A549 (cell line): ENCODE measurements at regions not wholly inside any gene's neighbourhood (a gene's known extent, or its start where the extent isn't known, plus 50 kb on each side); places are given as distances from the start of the nearest gene placed in this dataset.

ENCODE experiments used
- ATAC-seq, 2 experiments: fragments of 200-7000 bp in 1 of 2; fragments of >200 bp in 1 of 2; cut with Nextera tagmentation in 1 of 2; cut with Tn5 transposase in 1 of 2; 3 replicates each; pipeline versions ENCODE4 v1.8.0 to v1.9.1; 2018 to 2020; ENCODE audit warnings: mild to moderate bottlenecking in 1 of 2, moderate library complexity in 1 of 2
- CTCF ChIA-PET: fragments of 300-600 bp; sonication (Branson Sonifier 250); formaldehyde crosslinking; extraction: SDS; loops from one replicate; lab custom pipeline; 2021; ENCODE audit warnings: antibody characterized with exemption, inconsistent platforms; lab: Yijun Ruan, JAX
- POLR2A ChIA-PET: fragments of 350-600 bp; formaldehyde crosslinking; extraction: SDS; loops from one replicate; lab custom pipeline; 2021; ENCODE audit warnings: antibody characterized with exemption, inconsistent platforms; lab: Yijun Ruan, JAX
- DNase-seq, 2 experiments: peaks; one replicate each; pipeline versions ENCODE4 v3.0.0 to v3.0.0-alpha.2; 2011 to 2016; ENCODE audit warnings: low read depth in 1 of 2, low spot score in 1 of 2
- FAIRE-seq: peaks from 2 replicates; lab custom pipeline; 2011; peaks lifted over from hg19 to GRCh38; lab: Jason Lieb, UNC
- H3K27ac ChIP-seq, 2 experiments: fragments of >200 bp; sonication (Bioruptor Twin); formaldehyde crosslinking; 3 replicates each; pipeline ENCODE4 v1.5.1; 2016 to 2017
- H3K4me1 ChIP-seq: fragments of >200 bp; sonication (Bioruptor Twin); formaldehyde crosslinking; 3 replicates; pipeline ENCODE4 v1.6.1; 2016
- H3K4me2 ChIP-seq: fragments of >200 bp; sonication (Bioruptor Twin); formaldehyde crosslinking; 3 replicates; pipeline ENCODE4 v1.6.1; 2016
- H3K4me3 ChIP-seq: fragments of >200 bp; sonication (Bioruptor Twin); formaldehyde crosslinking; 3 replicates; pipeline ENCODE4 v1.5.1; 2016
- H3K9me3 ChIP-seq: fragments of >200 bp; sonication (Bioruptor Twin); formaldehyde crosslinking; 3 replicates; pipeline ENCODE4 v1.6.1; 2016
- CBX2 ChIP-seq: fragments of 200-600 bp; sonication (generic); IDR thresholded peaks from 2 replicates; pipeline ENCODE4 v1.6.1; 2016; ENCODE audit warnings: low read depth, mild to moderate bottlenecking, borderline replicate concordance
- CEBPB ChIP-seq, 2 experiments: fragments of >200 bp in 1 of 2; sonication (Bioruptor Twin) in 1 of 2; formaldehyde crosslinking in 1 of 2; IDR thresholded peaks; 2 replicates each; pipeline ENCODE4 v1.6.1; 2012 to 2016
- CHD2 ChIP-seq: fragments of 150-350 bp; IDR thresholded peaks from 2 replicates; pipeline ENCODE4 v1.6.1; 2014; ENCODE audit warnings: low read length; ENCODE audit not compliant: partially characterized antibody
- CHD4 ChIP-seq: fragments of 200-600 bp; sonication (generic); IDR thresholded peaks from 2 replicates; pipeline ENCODE4 v1.6.1; 2016; ENCODE audit warnings: antibody characterized with exemption, mild to moderate bottlenecking, borderline replicate concordance
- ESRRA ChIP-seq: fragments of 150-350 bp; IDR thresholded peaks from 2 replicates; pipeline ENCODE4 v1.6.1; 2014; ENCODE audit warnings: mild to moderate bottlenecking, low read length, borderline replicate concordance
- FOSB ChIP-seq: fragments of 250-450 bp; sonication (Bioruptor Pico); IDR thresholded peaks from 2 replicates; pipeline ENCODE4 v1.5.0; 2020; ENCODE audit warnings: mild to moderate bottlenecking, moderate library complexity
- FOSL2 ChIP-seq, 2 experiments: fragments of 450-650 bp in 1 of 2; fragments of >200 bp in 1 of 2; sonication (Bioruptor Twin) in 1 of 2; formaldehyde crosslinking; IDR thresholded peaks; 2 replicates each; pipeline versions ENCODE4 v1.5.0 to v1.6.1; 2016 to 2020; ENCODE audit warnings: mild to moderate bottlenecking in 1 of 2, moderate library complexity in 1 of 2
- HES2 ChIP-seq: fragments of >200 bp; sonication (Bioruptor Twin); formaldehyde crosslinking; IDR thresholded peaks from 2 replicates; pipeline ENCODE4 v1.6.1; 2016
- HOXB5 ChIP-seq: fragments of 250-450 bp; sonication (Bioruptor Pico); IDR thresholded peaks from 2 replicates; pipeline ENCODE4 v1.5.0; 2020; ENCODE audit warnings: mild to moderate bottlenecking, moderate library complexity
- JUNB ChIP-seq: fragments of >200 bp; sonication (Bioruptor Twin); formaldehyde crosslinking; IDR thresholded peaks from 2 replicates; pipeline ENCODE4 v1.6.1; 2016
- KDM5A ChIP-seq: fragments of 200-600 bp; sonication (generic); IDR thresholded peaks from 2 replicates; pipeline ENCODE4 v1.6.1; 2016; ENCODE audit warnings: antibody characterized with exemption, mild to moderate bottlenecking
- MAFK ChIP-seq: fragments of 450-650 bp; IDR thresholded peaks from 2 replicates; pipeline ENCODE4 v1.6.1; 2014; ENCODE audit not compliant: partially characterized antibody
- NPAS2 ChIP-seq: fragments of 250-450 bp; sonication (Bioruptor Pico); IDR thresholded peaks from 2 replicates; pipeline ENCODE4 v1.8.0; 2022; ENCODE audit warnings: mild to moderate bottlenecking, moderate library complexity, borderline replicate concordance
- PBX3 ChIP-seq: IDR thresholded peaks from 2 replicates; pipeline ENCODE4 v1.6.1; 2012
- RAD21 ChIP-seq, 2 experiments: fragments of >200 bp in 1 of 2; sonication (Bioruptor Twin) in 1 of 2; formaldehyde crosslinking in 1 of 2; IDR thresholded peaks in 1 of 2; conservative IDR thresholded peaks in 1 of 2; 2 replicates in 1 of 2; 3 replicates in 1 of 2; pipeline ENCODE4 v1.6.1; 2012 to 2018; ENCODE audit warnings: inconsistent platforms in 1 of 2
- RARB ChIP-seq: fragments of 250-450 bp; sonication (Bioruptor Pico); IDR thresholded peaks from 2 replicates; pipeline ENCODE4 v1.8.0; 2021; ENCODE audit warnings: mild to moderate bottlenecking, moderate library complexity
- RNF2 ChIP-seq: fragments of 200-600 bp; sonication (generic); IDR thresholded peaks from 2 replicates; pipeline ENCODE4 v1.6.1; 2016; ENCODE audit warnings: low read depth, mild to moderate bottlenecking, antibody characterized with exemption, moderate library complexity, borderline replicate concordance
- SMC3 ChIP-seq: fragments of >200 bp; sonication (Bioruptor Twin); formaldehyde crosslinking; IDR thresholded peaks from 3 replicates; pipeline ENCODE4 v1.6.1; 2018; ENCODE audit warnings: inconsistent platforms
- SREBF2 ChIP-seq: fragments of 450-650 bp; IDR thresholded peaks from 2 replicates; pipeline ENCODE4 v1.6.1; 2014; ENCODE audit warnings: mild to moderate bottlenecking, moderate library complexity
- TFCP2L1 ChIP-seq: fragments of 250-450 bp; sonication (Bioruptor Pico); IDR thresholded peaks from 2 replicates; pipeline ENCODE4 v1.5.0; 2021; ENCODE audit warnings: mild to moderate bottlenecking
- TP53 ChIP-seq: fragments of 250-450 bp; sonication (Bioruptor Pico); IDR thresholded peaks from 2 replicates; pipeline ENCODE4 v1.5.0; 2021; ENCODE audit warnings: mild to moderate bottlenecking, moderate library complexity
- ZFP36 ChIP-seq: fragments of 450-650 bp; IDR thresholded peaks from 2 replicates; pipeline ENCODE4 v1.6.1; 2014; ENCODE audit warnings: borderline replicate concordance; ENCODE audit not compliant: partially characterized antibody
- ZSCAN20 ChIP-seq: fragments of 250-450 bp; sonication (Bioruptor Pico); IDR thresholded peaks from 2 replicates; pipeline ENCODE4 v1.8.0; 2022; ENCODE audit warnings: mild to moderate bottlenecking, moderate library complexity
- WGBS: methylation state at CpG from one replicate; pipeline ENCODE4 v1.1.6; 2017; ENCODE audit errors: missing lambda C conversion rate; 5-methylcytosine and 5-hydroxymethylcytosine counted together
- TF ChIP-seq, protein P1 (sequence below): fragments of 200-600 bp; sonication (generic); IDR thresholded peaks from 2 replicates; pipeline ENCODE4 v1.6.1; 2016; ENCODE audit warnings: antibody characterized with exemption, mild to moderate bottlenecking, moderate library complexity
- TF ChIP-seq, protein P2 (sequence below): fragments of >200 bp; sonication (Bioruptor Twin); formaldehyde crosslinking; IDR thresholded peaks from 3 replicates; pipeline ENCODE4 v1.5.1; 2016
- TF ChIP-seq, protein P3 (sequence below): fragments of 450-650 bp; IDR thresholded peaks from 2 replicates; pipeline ENCODE4 v1.6.1; 2014; ENCODE audit warnings: antibody characterized with exemption
- TF ChIP-seq, protein P4 (sequence below): fragments of >200 bp; sonication (Bioruptor Twin); formaldehyde crosslinking; IDR thresholded peaks from 3 replicates; pipeline ENCODE4 v1.6.1; 2016

GRCh38 chr18:44130376-44130942, 550.2 kb upstream of the SETBP1 start (continued):
- TF ChIP-seq SMC3 (peak; percentile 48; the same call in 2 of the 3 replicates), CHD4 (no peak), CHD2 (no peak)

DNA sequence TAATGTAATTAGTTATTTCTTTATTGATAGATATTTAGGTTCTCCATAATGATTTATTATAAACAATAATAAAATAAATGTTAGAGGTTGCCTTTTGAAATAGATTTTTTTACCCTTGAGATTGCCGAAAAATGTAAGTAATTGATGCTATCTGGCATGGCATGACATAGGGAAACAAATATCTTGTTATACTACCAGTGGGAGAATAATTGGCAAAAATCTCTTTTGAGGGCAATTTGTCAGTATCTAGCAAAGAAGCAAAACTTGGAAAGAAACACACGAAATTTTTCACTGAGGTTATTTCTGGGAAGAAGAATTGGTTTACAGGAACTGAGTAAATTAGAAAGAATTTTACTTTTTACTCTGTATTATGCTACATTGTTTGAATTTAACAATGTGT, 547.2 kb upstream of the SETBP1 start:
- no peak for ATAC-seq

DNA sequence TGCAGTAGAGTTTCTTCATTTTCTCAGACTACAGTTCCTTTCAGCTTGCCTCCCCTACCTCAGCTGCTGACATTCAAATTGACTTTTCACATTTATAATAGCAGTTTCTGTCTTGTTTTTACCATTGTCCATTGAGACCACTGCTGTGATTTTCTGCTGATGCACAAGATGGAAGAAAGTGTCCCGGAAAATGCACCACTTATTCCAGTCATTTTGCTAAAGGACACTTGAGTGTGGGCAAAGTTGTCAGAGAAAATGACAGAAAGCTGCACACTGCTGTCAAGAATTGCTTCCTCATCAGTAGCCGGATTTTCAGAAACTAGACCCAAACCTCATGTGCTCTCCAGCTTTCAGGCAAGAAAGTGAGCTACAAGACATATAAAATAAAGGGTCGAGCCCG, 546.2 kb upstream of the SETBP1 start:
- Histone ChIP-seq H3K9me3 (no peaks in the 10 kb centered on the region), H3K4me1 (no peaks in the 10 kb centered on the region), H3K4me3 (no peak overlapping the region), H3K27ac (no peak overlapping the region), H3K4me2 (no peak overlapping the region)
- POLR2A ChIA-PET, result no interaction called here
- CTCF ChIA-PET, result no interaction called here
- FAIRE-seq (no peak), ATAC-seq (no peak), DNase-seq (no peak)
- WGBS, result 8% methylated on average over 4 of the region's 4 CpGs
- TF ChIP-seq RNF2, result no peak
- no peak for TF ChIP-seq KDM5A
- TF ChIP-seq CHD4, result no peak
- TF ChIP-seq CEBPB (IDR thresholded peaks at IDR 0.05), result no peak
- no peak for TF ChIP-seq TP53 (CRISPR knock-in tag)
- TF ChIP-seq HES2, result no peak
- TF ChIP-seq RAD21 (conservative IDR thresholded peaks at IDR 0.05 in 1 of 2, IDR thresholded peaks at IDR 0.05 in 1 of 2), result no peak
- no peak for TF ChIP-seq ZFP36
- no peak for TF ChIP-seq PBX3
- no peak for TF ChIP-seq FOSL2 (IDR thresholded peaks at IDR 0.05)
- no peak for TF ChIP-seq FOSL2 (CRISPR knock-in tag; IDR thresholded peaks at IDR 0.05)
- TF ChIP-seq FOSB (CRISPR knock-in tag), result no peak
- no peak for TF ChIP-seq TFCP2L1
- TF ChIP-seq, protein P1, sequence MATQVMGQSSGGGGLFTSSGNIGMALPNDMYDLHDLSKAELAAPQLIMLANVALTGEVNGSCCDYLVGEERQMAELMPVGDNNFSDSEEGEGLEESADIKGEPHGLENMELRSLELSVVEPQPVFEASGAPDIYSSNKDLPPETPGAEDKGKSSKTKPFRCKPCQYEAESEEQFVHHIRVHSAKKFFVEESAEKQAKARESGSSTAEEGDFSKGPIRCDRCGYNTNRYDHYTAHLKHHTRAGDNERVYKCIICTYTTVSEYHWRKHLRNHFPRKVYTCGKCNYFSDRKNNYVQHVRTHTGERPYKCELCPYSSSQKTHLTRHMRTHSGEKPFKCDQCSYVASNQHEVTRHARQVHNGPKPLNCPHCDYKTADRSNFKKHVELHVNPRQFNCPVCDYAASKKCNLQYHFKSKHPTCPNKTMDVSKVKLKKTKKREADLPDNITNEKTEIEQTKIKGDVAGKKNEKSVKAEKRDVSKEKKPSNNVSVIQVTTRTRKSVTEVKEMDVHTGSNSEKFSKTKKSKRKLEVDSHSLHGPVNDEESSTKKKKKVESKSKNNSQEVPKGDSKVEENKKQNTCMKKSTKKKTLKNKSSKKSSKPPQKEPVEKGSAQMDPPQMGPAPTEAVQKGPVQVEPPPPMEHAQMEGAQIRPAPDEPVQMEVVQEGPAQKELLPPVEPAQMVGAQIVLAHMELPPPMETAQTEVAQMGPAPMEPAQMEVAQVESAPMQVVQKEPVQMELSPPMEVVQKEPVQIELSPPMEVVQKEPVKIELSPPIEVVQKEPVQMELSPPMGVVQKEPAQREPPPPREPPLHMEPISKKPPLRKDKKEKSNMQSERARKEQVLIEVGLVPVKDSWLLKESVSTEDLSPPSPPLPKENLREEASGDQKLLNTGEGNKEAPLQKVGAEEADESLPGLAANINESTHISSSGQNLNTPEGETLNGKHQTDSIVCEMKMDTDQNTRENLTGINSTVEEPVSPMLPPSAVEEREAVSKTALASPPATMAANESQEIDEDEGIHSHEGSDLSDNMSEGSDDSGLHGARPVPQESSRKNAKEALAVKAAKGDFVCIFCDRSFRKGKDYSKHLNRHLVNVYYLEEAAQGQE, result no peak
- TF ChIP-seq MAFK, result no peak
- TF ChIP-seq, protein P2, sequence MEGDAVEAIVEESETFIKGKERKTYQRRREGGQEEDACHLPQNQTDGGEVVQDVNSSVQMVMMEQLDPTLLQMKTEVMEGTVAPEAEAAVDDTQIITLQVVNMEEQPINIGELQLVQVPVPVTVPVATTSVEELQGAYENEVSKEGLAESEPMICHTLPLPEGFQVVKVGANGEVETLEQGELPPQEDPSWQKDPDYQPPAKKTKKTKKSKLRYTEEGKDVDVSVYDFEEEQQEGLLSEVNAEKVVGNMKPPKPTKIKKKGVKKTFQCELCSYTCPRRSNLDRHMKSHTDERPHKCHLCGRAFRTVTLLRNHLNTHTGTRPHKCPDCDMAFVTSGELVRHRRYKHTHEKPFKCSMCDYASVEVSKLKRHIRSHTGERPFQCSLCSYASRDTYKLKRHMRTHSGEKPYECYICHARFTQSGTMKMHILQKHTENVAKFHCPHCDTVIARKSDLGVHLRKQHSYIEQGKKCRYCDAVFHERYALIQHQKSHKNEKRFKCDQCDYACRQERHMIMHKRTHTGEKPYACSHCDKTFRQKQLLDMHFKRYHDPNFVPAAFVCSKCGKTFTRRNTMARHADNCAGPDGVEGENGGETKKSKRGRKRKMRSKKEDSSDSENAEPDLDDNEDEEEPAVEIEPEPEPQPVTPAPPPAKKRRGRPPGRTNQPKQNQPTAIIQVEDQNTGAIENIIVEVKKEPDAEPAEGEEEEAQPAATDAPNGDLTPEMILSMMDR, result no peak
- no peak for TF ChIP-seq ESRRA
- TF ChIP-seq, protein P3, sequence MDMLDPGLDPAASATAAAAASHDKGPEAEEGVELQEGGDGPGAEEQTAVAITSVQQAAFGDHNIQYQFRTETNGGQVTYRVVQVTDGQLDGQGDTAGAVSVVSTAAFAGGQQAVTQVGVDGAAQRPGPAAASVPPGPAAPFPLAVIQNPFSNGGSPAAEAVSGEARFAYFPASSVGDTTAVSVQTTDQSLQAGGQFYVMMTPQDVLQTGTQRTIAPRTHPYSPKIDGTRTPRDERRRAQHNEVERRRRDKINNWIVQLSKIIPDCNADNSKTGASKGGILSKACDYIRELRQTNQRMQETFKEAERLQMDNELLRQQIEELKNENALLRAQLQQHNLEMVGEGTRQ, result no peak

More for the DNA sequence above, 547.2 kb upstream of the SETBP1 start:
- ChIA-PET CTCF (no interaction called here), POLR2A (no interaction called here)
- H3K27ac ChIP-seq, result no peak overlapping the region
- H3K4me1 ChIP-seq, result no peaks in the 10 kb centered on the region
- no peak overlapping the region for H3K4me3 ChIP-seq
- TF ChIP-seq FOSL2 (IDR thresholded peaks at IDR 0.05), result no peak
- no peak for TF ChIP-seq FOSL2 (CRISPR knock-in tag; IDR thresholded peaks at IDR 0.05)
- TF ChIP-seq SREBF2, result no peak
- TF ChIP-seq NPAS2 (CRISPR knock-in tag), result no peak
- TF ChIP-seq MAFK, result no peak
- TF ChIP-seq RARB (CRISPR knock-in tag), result no peak
- no peak for TF ChIP-seq JUNB
- TF ChIP-seq, protein P4, sequence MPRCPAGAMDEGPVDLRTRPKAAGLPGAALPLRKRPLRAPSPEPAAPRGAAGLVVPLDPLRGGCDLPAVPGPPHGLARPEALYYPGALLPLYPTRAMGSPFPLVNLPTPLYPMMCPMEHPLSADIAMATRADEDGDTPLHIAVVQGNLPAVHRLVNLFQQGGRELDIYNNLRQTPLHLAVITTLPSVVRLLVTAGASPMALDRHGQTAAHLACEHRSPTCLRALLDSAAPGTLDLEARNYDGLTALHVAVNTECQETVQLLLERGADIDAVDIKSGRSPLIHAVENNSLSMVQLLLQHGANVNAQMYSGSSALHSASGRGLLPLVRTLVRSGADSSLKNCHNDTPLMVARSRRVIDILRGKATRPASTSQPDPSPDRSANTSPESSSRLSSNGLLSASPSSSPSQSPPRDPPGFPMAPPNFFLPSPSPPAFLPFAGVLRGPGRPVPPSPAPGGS, result no peak
- no peak for TF ChIP-seq SMC3
- TF ChIP-seq FOSB (CRISPR knock-in tag), result no peak
- no peak for TF ChIP-seq CBX2
- TF ChIP-seq CEBPB (IDR thresholded peaks at IDR 0.05), result no peak
- no peak for TF ChIP-seq ZSCAN20 (CRISPR knock-in tag)
- no peak for TF ChIP-seq HOXB5
- TF ChIP-seq, all 56 proteins: peak for 0
- H3K4me2 ChIP-seq, result no peak overlapping the region
- FAIRE-seq, result no peak
- no peak for DNase-seq
- WGBS, result 20% methylated on average over 2 of the region's 2 CpGs
- no peaks in the 10 kb centered on the region for H3K9me3 ChIP-seq
